K562 (cell line): ENCODE measurements at regions not wholly inside any gene's neighbourhood (a gene's known extent, or its start where the extent isn't known, plus 50 kb on each side); places are given as distances from the start of the nearest gene placed in this dataset.

ENCODE experiments used
- ATAC-seq: fragments of 200-7000 bp; cut with Tn5 transposase; 3 replicates; pipeline ENCODE4 v1.9.1; 2020; ENCODE audit warnings: moderate library complexity
- BruUV-seq: library from RNA; stranded (reverse); fragments of 400-500 nt; replicated peaks from 2 replicates; lab custom pipeline; 2021; lab: Mats Ljungman, UMichigan
- CTCF ChIA-PET: fragments of 300-600 bp; formaldehyde crosslinking; extraction: SDS; loops from one replicate; lab custom pipeline; 2021; ENCODE audit warnings: low intra/inter-chr PET ratio; lab: Yijun Ruan, JAX
- POLR2A ChIA-PET: fragments of 300-600, 350-650 bp; sonication (Branson Sonifier 250); formaldehyde crosslinking; extraction: SDS; loops from one replicate; lab custom pipeline; 2021; ENCODE audit warnings: antibody characterized with exemption, inconsistent platforms; lab: Yijun Ruan, JAX
- DNase-seq, 4 experiments: peaks; one replicate each; pipeline versions ENCODE4 v3.0.0 to v3.0.0-alpha.2; 2011 to 2018; ENCODE audit warnings: low spot score in 3 of 4, mixed read lengths in 3 of 4; ENCODE audit errors: extremely low read depth in 1 of 4
- FAIRE-seq: peaks from 2 replicates; lab custom pipeline; 2011; peaks lifted over from hg19 to GRCh38; lab: Jason Lieb, UNC
- H2AFZ ChIP-seq: 2 replicates; pipeline ENCODE4 v1.6.0; 2011; ENCODE audit warnings: low read depth, low read length, control low read depth, inconsistent platforms
- H3K27ac ChIP-seq: fragments of 200-600 bp; 3 replicates; pipeline ENCODE4 v1.8.0; 2011; ENCODE audit warnings: low read depth, mild to moderate bottlenecking, control low read depth, inconsistent platforms, low read length, moderate library complexity, mixed read lengths; ENCODE audit errors: extremely low read depth
- H3K27me3 ChIP-seq, 2 experiments: fragments of 300-600 bp in 1 of 2; 2 replicates in 1 of 2; 3 replicates in 1 of 2; pipeline versions ENCODE4 v1.6.0 to v1.8.0; 2011; ENCODE audit warnings: inconsistent platforms in 2 of 2, low read length in 2 of 2, mild to moderate bottlenecking in 1 of 2, mixed read lengths in 1 of 2, moderate library complexity in 1 of 2; ENCODE audit not compliant: control insufficient read depth in 2 of 2, insufficient read depth in 2 of 2
- H3K36me3 ChIP-seq: fragments of 300-600 bp; 3 replicates; pipeline ENCODE4 v1.8.0; 2011; ENCODE audit warnings: mild to moderate bottlenecking, low read length, inconsistent platforms; ENCODE audit not compliant: control insufficient read depth, insufficient read depth
- H3K4me1 ChIP-seq, 2 experiments: fragments of 200-600 bp in 1 of 2; replicated peaks in 1 of 2; 2 replicates in 1 of 2; 3 replicates in 1 of 2; pipeline versions ENCODE4 v1.5.1 to v1.8.0; 2011; ENCODE audit warnings: inconsistent platforms in 2 of 2, low read length in 2 of 2, mild to moderate bottlenecking in 1 of 2, mixed read lengths in 1 of 2, moderate library complexity in 1 of 2; ENCODE audit not compliant: control insufficient read depth in 2 of 2, insufficient read depth in 2 of 2
- H3K4me2 ChIP-seq: 2 replicates; pipeline ENCODE4 v1.6.1; 2011; ENCODE audit warnings: low read length, control low read depth, inconsistent platforms, mixed read lengths; ENCODE audit not compliant: insufficient read depth
- H3K4me3 ChIP-seq: fragments of 200-600 bp; sonication (generic), shearing (Covaris generic); 2 replicates; pipeline ENCODE4 v1.5.1; 2016; ENCODE audit warnings: control low read depth, inconsistent platforms
- H3K79me2 ChIP-seq: fragments of 200-600 bp; 3 replicates; pipeline ENCODE4 v1.8.0; 2011; ENCODE audit warnings: low read length, inconsistent platforms; ENCODE audit not compliant: control insufficient read depth, insufficient read depth
- H3K9ac ChIP-seq, 2 experiments: 2 replicates each; pipeline versions ENCODE4 v1.6.0 to v1.6.1; 2011; ENCODE audit warnings: low read depth in 2 of 2, low read length in 2 of 2, control low read depth in 1 of 2, inconsistent platforms in 1 of 2, mild to moderate bottlenecking in 1 of 2, mixed read lengths in 1 of 2; ENCODE audit not compliant: insufficient read depth in 1 of 2
- H3K9me1 ChIP-seq: one replicate; pipeline ENCODE4 v1.6.0; 2011; ENCODE audit warnings: inconsistent platforms, mild to moderate bottlenecking, low read length, moderate library complexity; ENCODE audit not compliant: control insufficient read depth, insufficient read depth
- H3K9me3 ChIP-seq: replicated peaks from 2 replicates; pipeline ENCODE4 v1.5.1; 2011; ENCODE audit warnings: low read depth, low read length, inconsistent platforms; ENCODE audit not compliant: control insufficient read depth, insufficient read depth
- H4K20me1 ChIP-seq: replicated peaks from 2 replicates; pipeline ENCODE4 v1.6.1; 2011; ENCODE audit warnings: low read length, inconsistent platforms, mixed read lengths; ENCODE audit not compliant: control insufficient read depth, insufficient read depth
- MTF1 ChIP-seq: fragments of 250-450 bp; sonication (Bioruptor Pico); IDR thresholded peaks from 2 replicates; pipeline ENCODE4 v1.9.0; 2021; ENCODE audit warnings: moderate library complexity, mild to moderate bottlenecking, inconsistent platforms, borderline replicate concordance
- SIN3B ChIP-seq: fragments of 450-650 bp; IDR thresholded peaks from 2 replicates; pipeline ENCODE4 v1.6.1; 2017; ENCODE audit warnings: low read depth, mild to moderate bottlenecking, moderate library complexity
- ZBTB11 ChIP-seq, 3 experiments: fragments of 200-800 bp in 1 of 3; fragments of 250-450 bp in 1 of 3; fragments of 450-650 bp in 1 of 3; sonication (Bioruptor Pico) in 1 of 3; sonication (Bioruptor generic) in 1 of 3; formaldehyde crosslinking in 1 of 3; IDR thresholded peaks; 2 replicates each; pipeline versions ENCODE4 v1.6.1 to v1.8.0; 2016 to 2022; ENCODE audit warnings: mild to moderate bottlenecking in 2 of 3, missing genetic modification characterization in 2 of 3, missing compliant biosample characterization in 1 of 3, moderate library complexity in 1 of 3
- WGBS: fragments of 100-300 bp; shearing (Covaris generic); methylation state at CpG from one replicate; pipeline ENCODE4 v1.1.6; 2016; ENCODE audit warnings: low coverage, mixed read lengths; ENCODE audit not compliant: insufficient coverage; ENCODE audit errors: missing lambda C conversion rate; 5-methylcytosine and 5-hydroxymethylcytosine counted together
- in situ Hi-C: fragments of 300-500 bp; cut with MboI; formaldehyde crosslinking; loops from 4 replicates; pipeline ENCODE4 v1.15.0; 2018; ENCODE audit warnings: inconsistent platforms, mixed read lengths
- intact Hi-C: fragments of 100-400 bp; cut with micrococcal nuclease; formaldehyde crosslinking; loops from 2 replicates; pipeline ENCODE4 v1.14.2; 2022

DNA sequence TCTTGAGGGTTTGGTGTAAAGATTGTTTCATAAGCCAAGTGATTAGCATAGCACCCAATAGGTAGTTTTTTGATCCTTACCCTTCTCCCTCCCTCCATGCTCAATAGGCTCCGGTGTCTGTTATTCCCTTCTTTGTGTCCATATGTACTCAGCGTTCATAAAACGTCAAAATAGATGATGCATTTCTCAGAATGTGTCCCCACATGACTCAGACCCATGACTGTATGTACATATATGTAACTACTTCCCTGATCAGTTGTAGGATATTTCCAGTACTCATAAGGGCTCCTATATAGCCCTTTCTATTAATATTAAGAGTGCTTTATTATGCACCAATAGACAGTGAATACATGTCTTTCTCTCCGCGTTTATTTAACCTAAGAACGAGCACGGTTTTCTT lies 466.9 kb downstream of the KIF20B start:
- ATAC-seq: no peak
- no peaks in the 10 kb centered on the region for H3K36me3 ChIP-seq
- no peaks in the 10 kb centered on the region for H3K27me3 ChIP-seq
- H3K79me2 ChIP-seq: no peaks in the 10 kb centered on the region
- no peaks in the 10 kb centered on the region for H3K9me3 ChIP-seq
- no peak overlapping the region for H2AFZ ChIP-seq
- DNase-seq: no peak
- H3K4me2 ChIP-seq: no peak overlapping the region
- no peak overlapping the region for H3K27ac ChIP-seq
- H3K9ac ChIP-seq: no peak overlapping the region
- H3K4me3 ChIP-seq: no peak overlapping the region
- in situ Hi-C loops: no loop called here
- no peaks in the 10 kb centered on the region for H4K20me1 ChIP-seq
- H3K4me1 ChIP-seq: no peaks in the 10 kb centered on the region
- no TSS peak for BruUV-seq
- H3K9me1 ChIP-seq: no peaks in the 10 kb centered on the region
- intact Hi-C loops: no loop called here
- no peak for TF ChIP-seq MTF1 (CRISPR knock-in tag)
- TF ChIP-seq ZBTB11 (CRISPR knock-in tag; IDR thresholded peaks at IDR 0.05): no peak
- no peak for TF ChIP-seq SIN3B
- no peak for FAIRE-seq
- WGBS: 0% methylated on average over 7 of the region's 7 CpGs
- CTCF ChIA-PET: no interaction called here
- POLR2A ChIA-PET: no interaction called here
